Brain microvascular endothelial cell (primary cell): ENCODE measurements at regions not wholly inside any gene's neighbourhood (a gene's known extent, or its start where the extent isn't known, plus 50 kb on each side); places are given as distances from the start of the nearest gene placed in this dataset.

Experiments used
- DNase-seq: peaks from one replicate; pipeline ENCODE4 v3.0.0-alpha.2; 2020
- H3K27ac ChIP-seq: fragments of 250-450 bp; sonication (Bioruptor Pico); 2 replicates; pipeline ENCODE4 v1.5.1; 2020; ENCODE audit warnings: mild to moderate bottlenecking, moderate library complexity
- H3K27me3 ChIP-seq: fragments of 250-450 bp; sonication (Bioruptor Pico); replicated peaks from 2 replicates; pipeline ENCODE4 v1.5.1; 2020; ENCODE audit warnings: mild to moderate bottlenecking
- H3K36me3 ChIP-seq: fragments of 250-450 bp; sonication (Bioruptor Pico); replicated peaks from 2 replicates; pipeline ENCODE4 v1.5.1; 2020; ENCODE audit warnings: mild to moderate bottlenecking
- H3K4me3 ChIP-seq: 2 replicates; pipeline ENCODE4 v1.5.1; 2011; ENCODE audit warnings: low read depth, mild to moderate bottlenecking, control low read depth, low read length, moderate library complexity
- CTCF ChIP-seq: IDR thresholded peaks from 2 replicates; pipeline ENCODE4 v1.5.1; 2011; ENCODE audit warnings: low read depth, mild to moderate bottlenecking, moderate library complexity, low read length, control low read depth, inconsistent platforms; ENCODE audit errors: missing control alignments
- in situ Hi-C: cut with HindIII; loops from 2 replicates; pipeline ENCODE4 v1.10.0; 2017; ENCODE audit warnings: low sequenced_read_pairs, low pct_ligation_motif_present

DNA sequence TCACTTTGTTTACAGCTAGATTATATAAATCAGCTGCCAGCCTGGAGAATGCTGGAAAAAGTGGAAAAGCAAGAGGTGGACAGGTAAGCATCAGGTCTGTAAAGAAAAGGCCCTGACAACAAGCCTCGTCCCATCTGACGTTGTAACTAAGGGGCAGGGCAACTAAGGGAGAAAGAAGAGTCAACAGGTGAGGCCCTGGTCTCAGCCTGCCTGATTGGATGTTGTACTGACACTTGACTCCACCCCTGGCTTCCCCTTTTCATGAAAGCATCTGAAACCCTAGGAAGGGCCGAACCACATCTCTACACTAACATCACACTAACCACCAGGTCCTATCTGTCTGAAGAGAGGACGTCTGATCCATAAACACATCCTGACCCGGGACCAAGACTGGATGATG lies 357.6 kb upstream of the CFAP20DC start:
- H3K27me3 ChIP-seq: no peaks in the 10 kb centered on the region
- H3K4me3 ChIP-seq: no peak overlapping the region
- no peaks in the 10 kb centered on the region for H3K36me3 ChIP-seq
- H3K27ac ChIP-seq: no peak overlapping the region
- in situ Hi-C loops: no loop called here
- no peak for DNase-seq
- no peak for TF ChIP-seq CTCF

DNA sequence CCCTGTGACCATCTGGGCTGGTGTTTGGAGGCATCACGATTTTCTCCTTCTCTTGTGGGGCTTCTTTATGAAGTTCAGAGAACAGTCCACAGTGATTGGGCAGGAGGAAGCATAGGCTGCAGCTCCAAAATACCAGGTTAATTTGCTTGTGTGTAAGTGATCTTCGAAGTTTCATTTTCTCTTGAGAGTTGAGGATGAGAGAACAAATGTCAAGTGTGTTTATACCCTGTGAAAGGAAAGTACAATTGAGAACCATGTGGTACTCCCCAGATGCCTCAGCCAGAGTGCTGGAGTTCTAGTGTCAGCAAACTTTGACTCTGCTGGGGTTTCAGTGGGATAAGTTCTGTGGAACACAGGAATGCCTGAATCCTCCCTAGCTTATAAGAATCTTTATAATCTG lies 357.1 kb upstream of the CFAP20DC start:
- no peak for DNase-seq
- no peak overlapping the region for H3K4me3 ChIP-seq
- no peak overlapping the region for H3K27ac ChIP-seq
- no peaks in the 10 kb centered on the region for H3K27me3 ChIP-seq
- H3K36me3 ChIP-seq: no peaks in the 10 kb centered on the region
- no peak for TF ChIP-seq CTCF
- in situ Hi-C loops: no loop called here

DNA sequence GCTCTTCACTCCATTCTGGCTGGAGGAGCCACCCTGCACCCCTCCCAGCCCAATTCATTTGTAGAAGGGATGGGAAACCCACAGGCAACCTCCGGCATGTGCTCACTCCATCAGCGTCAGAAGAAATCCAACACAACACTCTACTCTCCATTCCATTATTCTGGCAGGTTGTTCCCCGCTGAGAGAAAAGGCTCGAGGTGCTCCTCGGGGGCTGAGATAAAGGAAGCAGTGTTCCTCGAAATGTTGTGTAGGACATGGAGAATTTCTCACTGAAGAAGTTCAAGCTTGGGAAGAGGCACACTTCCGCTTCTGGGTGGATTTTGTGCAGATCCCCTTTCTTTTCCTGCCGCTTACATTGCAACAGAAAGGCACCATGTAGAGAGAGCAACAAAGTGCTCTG lies 355.0 kb upstream of the CFAP20DC start:
- H3K4me3 ChIP-seq: no peak overlapping the region
- H3K27ac ChIP-seq: no peak overlapping the region
- TF ChIP-seq CTCF: no peak
- no peaks in the 10 kb centered on the region for H3K36me3 ChIP-seq
- H3K27me3 ChIP-seq: no peaks in the 10 kb centered on the region
- in situ Hi-C loops: no loop called here
- no peak for DNase-seq

DNA sequence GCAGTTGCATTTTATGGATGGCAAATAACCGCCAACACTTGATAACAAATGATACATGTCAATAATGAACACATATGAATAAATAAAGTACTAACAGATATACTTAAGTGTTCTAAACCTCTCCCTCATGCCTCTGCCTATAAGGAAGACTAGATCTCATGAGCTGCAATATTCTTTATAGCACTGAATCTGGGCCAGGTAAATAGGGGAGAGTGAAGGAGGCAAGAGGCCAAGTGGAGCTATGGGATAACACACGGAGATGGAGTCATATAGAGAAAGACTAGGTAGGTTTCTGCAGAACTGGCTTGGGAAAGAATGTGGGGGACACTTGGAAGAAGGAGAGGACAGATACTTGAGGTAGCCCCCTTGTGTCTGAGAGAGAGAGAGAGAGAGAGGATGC lies 354.2 kb upstream of the CFAP20DC start:
- in situ Hi-C loops: no loop called here

DNA sequence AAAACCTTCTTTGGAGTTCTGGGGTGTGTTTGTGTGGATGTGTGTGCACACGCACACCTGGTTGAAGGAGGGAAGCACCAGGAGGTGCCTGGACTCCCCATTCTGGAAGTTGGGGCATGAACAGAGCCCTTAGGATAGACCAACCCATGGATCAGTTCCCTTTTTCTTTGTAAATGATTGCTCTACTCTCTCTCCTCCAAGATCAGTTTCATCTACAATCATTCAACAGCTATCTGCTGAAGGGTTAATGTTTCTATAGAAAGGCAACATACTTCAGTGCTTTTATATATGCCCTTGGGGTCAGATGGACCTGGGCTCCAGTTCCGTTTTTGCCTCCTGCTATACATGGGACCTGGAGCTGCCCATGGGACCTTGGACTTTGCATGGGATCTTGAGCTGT lies 352.1 kb upstream of the CFAP20DC start:
- Histone ChIP-seq H3K36me3 (no peaks in the 10 kb centered on the region), H3K27me3 (no peaks in the 10 kb centered on the region), H3K27ac (no peak overlapping the region), H3K4me3 (no peak overlapping the region)
- TF ChIP-seq CTCF: no peak
- in situ Hi-C loops: no loop called here
- DNase-seq: no peak

More for the DNA sequence above, 354.2 kb upstream of the CFAP20DC start:
- DNase-seq: no peak
- H3K27me3 ChIP-seq: no peaks in the 10 kb centered on the region
- H3K4me3 ChIP-seq: no peak overlapping the region
- TF ChIP-seq CTCF: no peak
- no peaks in the 10 kb centered on the region for H3K36me3 ChIP-seq
- no peak overlapping the region for H3K27ac ChIP-seq

GRCh38 chr3:59392116-59392515 lies 342.3 kb upstream of the CFAP20DC start:
- no peak overlapping the region for H3K27ac ChIP-seq
- in situ Hi-C loops: no loop called here

More at GRCh38 chr3:59392116-59392515, 342.3 kb upstream of the CFAP20DC start:
- Histone ChIP-seq H3K27me3 (no peaks in the 10 kb centered on the region), H3K36me3 (no peaks in the 10 kb centered on the region), H3K4me3 (no peak overlapping the region)
- TF ChIP-seq CTCF: no peak
- DNase-seq: no peak
